CD4-positive, alpha-beta T cell (primary cell): ENCODE measurements at regions not wholly inside any gene's neighbourhood (a gene's known extent, or its start where the extent isn't known, plus 50 kb on each side); places are given as distances from the start of the nearest gene placed in this dataset.

ENCODE experiments used
- ATAC-seq: fragments of 200-7000 bp; cut with Tn5 transposase; one replicate; pipeline ENCODE4 v1.10.0; 2022; ENCODE audit warnings: mild to moderate bottlenecking; ENCODE audit not compliant: poor library complexity
- CTCF ChIA-PET: fragments of 350-600 bp; sonication (Branson Sonifier 250); formaldehyde crosslinking; loops from one replicate; lab custom pipeline; 2021; ENCODE audit warnings: antibody characterized with exemption, inconsistent platforms; lab: Charles Lee
- POLR2A ChIA-PET: fragments of 350-600 bp; sonication (Branson Sonifier 250); formaldehyde crosslinking; loops from one replicate; lab custom pipeline; 2021; ENCODE audit warnings: antibody characterized with exemption, inconsistent platforms; lab: Charles Lee
- DNase-seq, 14 experiments: peaks; one replicate each; pipeline ENCODE4 v3.0.0-alpha.2; 2013 to 2020; ENCODE audit warnings: mixed read lengths in 2 of 14
- H3K27ac ChIP-seq, 2 donors: one replicate each; pipeline versions ENCODE4 v1.5.1 to v1.7.0; 2013; ENCODE audit warnings: low read length in 2 of 2, low read depth in 1 of 2, mild to moderate bottlenecking in 1 of 2
- H3K27me3 ChIP-seq, 2 experiments: 1 replicate in 1 of 2; 2 replicates in 1 of 2; pipeline versions ENCODE4 v1.6.1 to v1.7.0; 2013; ENCODE audit warnings: low read length in 2 of 2, control low read depth in 1 of 2, mild to moderate bottlenecking in 1 of 2, moderate library complexity in 1 of 2; ENCODE audit not compliant: insufficient read depth in 2 of 2, control insufficient read depth in 1 of 2
- H3K36me3 ChIP-seq: one replicate; pipeline ENCODE4 v1.6.1; 2013; ENCODE audit warnings: low read length, control low read depth; ENCODE audit not compliant: insufficient read depth
- H3K4me1 ChIP-seq: one replicate; pipeline ENCODE4 v1.6.1; 2013; ENCODE audit warnings: low read length, control low read depth; ENCODE audit not compliant: insufficient read depth
- H3K4me3 ChIP-seq: one replicate; pipeline ENCODE4 v1.5.1; 2013; ENCODE audit warnings: mild to moderate bottlenecking, low read length, moderate library complexity
- H3K9me3 ChIP-seq, 2 experiments: 1 replicate in 1 of 2; 2 replicates in 1 of 2; pipeline versions ENCODE4 v1.6.1 to v1.7.0; 2013; ENCODE audit warnings: low read length in 2 of 2, mild to moderate bottlenecking in 2 of 2, control low read depth in 1 of 2, moderate library complexity in 1 of 2; ENCODE audit not compliant: control insufficient read depth in 1 of 2, insufficient read depth in 1 of 2
- H3K27ac Mint-ChIP-seq: one replicate; pipeline ENCODE4 v1.8.0; 2020; ENCODE audit warnings: mixed read lengths
- H3K27me3 Mint-ChIP-seq: one replicate; pipeline ENCODE4 v1.8.0; 2021; ENCODE audit warnings: mixed read lengths
- H3K36me3 Mint-ChIP-seq: one replicate; pipeline ENCODE4 v1.8.0; 2021; ENCODE audit warnings: low read depth, mixed read lengths
- H3K4me1 Mint-ChIP-seq: one replicate; pipeline ENCODE4 v1.8.0; 2021; ENCODE audit warnings: low read depth, mixed read lengths
- H3K4me3 Mint-ChIP-seq: one replicate; pipeline ENCODE4 v1.8.0; 2020; ENCODE audit warnings: mild to moderate bottlenecking, mixed read lengths
- H3K9me3 Mint-ChIP-seq: one replicate; pipeline ENCODE4 v1.8.0; 2020; ENCODE audit warnings: mixed read lengths
- intact Hi-C, 2 experiments: fragments of 100-400 bp; cut with DNase I in 1 of 2; cut with micrococcal nuclease in 1 of 2; formaldehyde crosslinking; loops; one replicate each; pipeline versions ENCODE4 v1.15.1 to v1.9.0; 2023 to 2025; cut with DNase I, micrococcal nuclease
- TF ChIP-seq, protein P1 (sequence below): fragments of 200-600 bp; IDR thresholded peaks from one replicate; pipeline ENCODE4 v1.8.0; 2022; ENCODE audit warnings: antibody characterized with exemption, mild to moderate bottlenecking

GRCh38 chr15:100821327-100821726 is 58.3 kb upstream of the ALDH1A3 start:
- TF ChIP-seq, protein P1, sequence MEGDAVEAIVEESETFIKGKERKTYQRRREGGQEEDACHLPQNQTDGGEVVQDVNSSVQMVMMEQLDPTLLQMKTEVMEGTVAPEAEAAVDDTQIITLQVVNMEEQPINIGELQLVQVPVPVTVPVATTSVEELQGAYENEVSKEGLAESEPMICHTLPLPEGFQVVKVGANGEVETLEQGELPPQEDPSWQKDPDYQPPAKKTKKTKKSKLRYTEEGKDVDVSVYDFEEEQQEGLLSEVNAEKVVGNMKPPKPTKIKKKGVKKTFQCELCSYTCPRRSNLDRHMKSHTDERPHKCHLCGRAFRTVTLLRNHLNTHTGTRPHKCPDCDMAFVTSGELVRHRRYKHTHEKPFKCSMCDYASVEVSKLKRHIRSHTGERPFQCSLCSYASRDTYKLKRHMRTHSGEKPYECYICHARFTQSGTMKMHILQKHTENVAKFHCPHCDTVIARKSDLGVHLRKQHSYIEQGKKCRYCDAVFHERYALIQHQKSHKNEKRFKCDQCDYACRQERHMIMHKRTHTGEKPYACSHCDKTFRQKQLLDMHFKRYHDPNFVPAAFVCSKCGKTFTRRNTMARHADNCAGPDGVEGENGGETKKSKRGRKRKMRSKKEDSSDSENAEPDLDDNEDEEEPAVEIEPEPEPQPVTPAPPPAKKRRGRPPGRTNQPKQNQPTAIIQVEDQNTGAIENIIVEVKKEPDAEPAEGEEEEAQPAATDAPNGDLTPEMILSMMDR = no peak
- H3K27ac Mint-ChIP-seq = no peak overlapping the region
- H3K9me3 ChIP-seq = no peaks in the 10 kb centered on the region
- no peak for DNase-seq
- no peak for ATAC-seq
- ChIA-PET POLR2A (no interaction called here), CTCF (no interaction called here)
- H3K27ac ChIP-seq = no peak overlapping the region
- H3K4me3 ChIP-seq = no peak overlapping the region
- H3K9me3 Mint-ChIP-seq = no peaks in the 10 kb centered on the region
- H3K36me3 Mint-ChIP-seq = no peaks in the 10 kb centered on the region
- intact Hi-C loops = no loop called here
- peaks cover 22% of the 10 kb centered on the region for H3K27me3 Mint-ChIP-seq
- no peaks in the 10 kb centered on the region for H3K4me1 Mint-ChIP-seq
- H3K4me3 Mint-ChIP-seq = no peak overlapping the region
- no peaks in the 10 kb centered on the region for H3K4me1 ChIP-seq
- H3K36me3 ChIP-seq = no peaks in the 10 kb centered on the region
- H3K27me3 ChIP-seq = peaks cover 0 to 8% of the 10 kb centered on the region in 2 experiments

DNA sequence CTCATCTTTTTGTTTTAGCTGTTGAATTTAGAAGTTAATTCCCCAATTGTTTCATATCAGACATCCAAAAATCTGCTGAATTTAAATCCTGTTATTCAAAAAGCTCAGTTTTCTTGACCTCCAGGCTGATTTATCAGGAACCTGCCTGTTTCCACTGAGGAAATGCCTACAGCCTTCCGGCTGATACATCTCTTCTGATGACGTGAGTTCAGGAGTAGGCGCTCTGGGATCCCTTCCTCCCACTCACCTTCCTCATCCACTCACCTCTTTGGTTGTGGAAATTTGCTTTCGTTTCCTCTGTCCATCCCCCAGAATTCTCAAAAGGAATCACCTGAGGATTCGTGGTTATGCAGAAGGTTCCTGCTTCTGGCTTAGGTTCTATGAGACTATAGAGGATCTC is 55.4 kb upstream of the ALDH1A3 start:
- H3K27ac Mint-ChIP-seq = no peak overlapping the region
- peaks cover 29% of the 10 kb centered on the region for H3K27me3 Mint-ChIP-seq
- intact Hi-C loops = no loop called here
- DNase-seq (no peak), ATAC-seq (no peak)
- H3K4me1 ChIP-seq = no peaks in the 10 kb centered on the region
- H3K36me3 Mint-ChIP-seq = no peaks in the 10 kb centered on the region
- H3K27me3 ChIP-seq = peaks cover 0 to 9% of the 10 kb centered on the region in 2 experiments
- no peak overlapping the region for H3K27ac ChIP-seq
- no peaks in the 10 kb centered on the region for H3K36me3 ChIP-seq
- H3K4me3 ChIP-seq = no peak overlapping the region
- no peaks in the 10 kb centered on the region for H3K9me3 Mint-ChIP-seq
- ChIA-PET CTCF (no interaction called here), POLR2A (no interaction called here)
- no peaks in the 10 kb centered on the region for H3K9me3 ChIP-seq
- TF ChIP-seq, protein P1 = no peak
- H3K4me3 Mint-ChIP-seq = no peak overlapping the region
- no peaks in the 10 kb centered on the region for H3K4me1 Mint-ChIP-seq

GRCh38 chr15:100829457-100829856 is 50.2 kb upstream of the ALDH1A3 start:
- intact Hi-C loops = no loop called here
- no peak overlapping the region for H3K4me3 Mint-ChIP-seq
- peaks cover 46% of the 10 kb centered on the region for H3K27me3 Mint-ChIP-seq

More at GRCh38 chr15:100829457-100829856, 50.2 kb upstream of the ALDH1A3 start:
- Histone ChIP-seq H3K27me3 (peaks cover 0 to 6% of the 10 kb centered on the region in 2 experiments), H3K4me3 (no peak overlapping the region), H3K36me3 (no peaks in the 10 kb centered on the region), H3K9me3 (no peaks in the 10 kb centered on the region), H3K4me1 (no peaks in the 10 kb centered on the region), H3K27ac (no peak overlapping the region)
- Mint-ChIP-seq H3K36me3 (no peaks in the 10 kb centered on the region), H3K9me3 (no peaks in the 10 kb centered on the region), H3K27ac (no peak overlapping the region), H3K4me1 (no peaks in the 10 kb centered on the region)
- no peak for ATAC-seq
- ChIA-PET CTCF (no interaction called here), POLR2A (no interaction called here)
- TF ChIP-seq, protein P1 = no peak
- no peak for DNase-seq
